ENCODE measurements at regions not wholly inside any gene's neighbourhood (a gene's known extent, or its start where the extent isn't known, plus 50 kb on each side); places are given as distances from the start of the nearest gene placed in this dataset.

DNA sequence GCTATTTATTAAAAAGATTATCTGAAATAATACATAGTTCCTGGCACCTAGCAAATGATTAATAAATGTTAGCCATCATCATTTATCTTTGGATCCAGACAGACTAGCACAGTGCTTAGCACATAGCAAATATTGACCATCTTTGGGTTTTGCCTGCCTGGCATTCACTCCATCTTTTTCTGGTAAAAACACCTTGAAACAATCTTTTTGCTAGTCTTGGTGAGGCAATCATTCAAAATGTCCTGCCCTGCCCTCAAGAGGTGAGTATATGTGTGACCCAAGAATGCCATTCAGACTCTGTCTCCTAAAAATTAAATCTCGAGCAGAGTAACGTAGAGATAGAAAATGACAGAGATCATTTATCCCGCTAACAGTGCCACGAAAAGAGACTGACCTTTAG is 78.3 kb upstream of the ZNF280D start:
- no peaks in the 10 kb centered on the region for H3K36me3 ChIP-seq (ENCODE audit: control insufficient read depth, insufficient read depth, low read length)
- TF ChIP-seq, protein P1, sequence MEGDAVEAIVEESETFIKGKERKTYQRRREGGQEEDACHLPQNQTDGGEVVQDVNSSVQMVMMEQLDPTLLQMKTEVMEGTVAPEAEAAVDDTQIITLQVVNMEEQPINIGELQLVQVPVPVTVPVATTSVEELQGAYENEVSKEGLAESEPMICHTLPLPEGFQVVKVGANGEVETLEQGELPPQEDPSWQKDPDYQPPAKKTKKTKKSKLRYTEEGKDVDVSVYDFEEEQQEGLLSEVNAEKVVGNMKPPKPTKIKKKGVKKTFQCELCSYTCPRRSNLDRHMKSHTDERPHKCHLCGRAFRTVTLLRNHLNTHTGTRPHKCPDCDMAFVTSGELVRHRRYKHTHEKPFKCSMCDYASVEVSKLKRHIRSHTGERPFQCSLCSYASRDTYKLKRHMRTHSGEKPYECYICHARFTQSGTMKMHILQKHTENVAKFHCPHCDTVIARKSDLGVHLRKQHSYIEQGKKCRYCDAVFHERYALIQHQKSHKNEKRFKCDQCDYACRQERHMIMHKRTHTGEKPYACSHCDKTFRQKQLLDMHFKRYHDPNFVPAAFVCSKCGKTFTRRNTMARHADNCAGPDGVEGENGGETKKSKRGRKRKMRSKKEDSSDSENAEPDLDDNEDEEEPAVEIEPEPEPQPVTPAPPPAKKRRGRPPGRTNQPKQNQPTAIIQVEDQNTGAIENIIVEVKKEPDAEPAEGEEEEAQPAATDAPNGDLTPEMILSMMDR (IDR thresholded peaks at IDR 0.05; ENCODE audit: insufficient read depth, low read length, poor library complexity, severe bottlenecking), result no peak
- DNase-seq (ENCODE audit: extremely low read depth, insufficient read length), result no peak
- no peaks in the 10 kb centered on the region for H3K27me3 ChIP-seq (replicated peaks; ENCODE audit: control insufficient read depth, insufficient read depth, low read length)
- H3K4me3 ChIP-seq (replicated peaks; ENCODE audit: low read depth, low read length), result no peak overlapping the region

DNA sequence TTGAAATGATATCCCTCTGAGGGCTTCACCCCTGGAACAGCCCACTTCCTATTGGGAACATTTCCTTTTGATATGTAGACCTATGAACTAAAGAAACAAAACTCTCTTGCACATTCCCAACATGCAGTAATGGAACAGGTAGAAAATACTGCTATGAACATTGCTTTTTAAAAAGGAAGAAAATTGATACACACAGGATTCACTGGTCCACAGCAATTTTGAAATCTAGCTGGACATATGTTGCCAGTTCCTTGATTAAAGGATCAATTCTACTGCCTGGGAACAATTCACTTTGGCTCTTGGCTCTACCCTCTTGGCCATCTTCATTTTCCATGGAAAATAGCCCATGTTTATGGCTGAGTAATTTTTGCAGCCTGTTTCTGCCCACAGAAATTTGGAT is 74.9 kb upstream of the ZNF280D start:
- TF ChIP-seq, protein P1 (IDR thresholded peaks at IDR 0.05; ENCODE audit: insufficient read depth, low read length, poor library complexity, severe bottlenecking), result no peak
- DNase-seq (ENCODE audit: extremely low read depth, insufficient read length), result no peak
- Histone ChIP-seq H3K36me3 (ENCODE audit: control insufficient read depth, insufficient read depth, low read length) (no peaks in the 10 kb centered on the region), H3K27me3 (replicated peaks; ENCODE audit: control insufficient read depth, insufficient read depth, low read length) (no peaks in the 10 kb centered on the region), H3K4me3 (replicated peaks; ENCODE audit: low read depth, low read length) (no peak overlapping the region)

DNA sequence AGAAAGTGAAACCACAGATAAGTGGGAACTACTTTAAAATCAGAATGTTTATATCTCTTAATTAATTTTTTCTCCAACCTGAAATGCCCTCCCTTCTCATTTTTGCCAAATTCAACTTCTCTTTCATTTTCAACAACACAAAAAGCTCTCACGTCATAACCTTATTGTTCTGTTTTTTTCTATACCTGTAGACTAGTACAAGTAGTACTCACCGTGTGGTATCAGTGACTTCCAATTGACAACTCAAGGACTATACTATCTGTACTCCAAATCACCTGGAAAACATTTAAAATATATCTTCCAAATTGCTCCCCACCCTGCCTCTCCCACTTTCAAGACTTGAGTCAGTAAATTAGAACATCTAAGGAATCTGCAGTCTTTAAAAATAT is 72.8 kb upstream of the ZNF280D start:
- peak; percentile 9 for DNase-seq (ENCODE audit: extremely low read depth, insufficient read length)
- Histone ChIP-seq H3K4me3 (replicated peaks; ENCODE audit: low read depth, low read length) (no peak overlapping the region), H3K36me3 (ENCODE audit: control insufficient read depth, insufficient read depth, low read length) (no peaks in the 10 kb centered on the region), H3K27me3 (replicated peaks; ENCODE audit: control insufficient read depth, insufficient read depth, low read length) (no peaks in the 10 kb centered on the region)
- TF ChIP-seq, protein P1 (IDR thresholded peaks at IDR 0.05; ENCODE audit: insufficient read depth, low read length, poor library complexity, severe bottlenecking), result no peak

DNA sequence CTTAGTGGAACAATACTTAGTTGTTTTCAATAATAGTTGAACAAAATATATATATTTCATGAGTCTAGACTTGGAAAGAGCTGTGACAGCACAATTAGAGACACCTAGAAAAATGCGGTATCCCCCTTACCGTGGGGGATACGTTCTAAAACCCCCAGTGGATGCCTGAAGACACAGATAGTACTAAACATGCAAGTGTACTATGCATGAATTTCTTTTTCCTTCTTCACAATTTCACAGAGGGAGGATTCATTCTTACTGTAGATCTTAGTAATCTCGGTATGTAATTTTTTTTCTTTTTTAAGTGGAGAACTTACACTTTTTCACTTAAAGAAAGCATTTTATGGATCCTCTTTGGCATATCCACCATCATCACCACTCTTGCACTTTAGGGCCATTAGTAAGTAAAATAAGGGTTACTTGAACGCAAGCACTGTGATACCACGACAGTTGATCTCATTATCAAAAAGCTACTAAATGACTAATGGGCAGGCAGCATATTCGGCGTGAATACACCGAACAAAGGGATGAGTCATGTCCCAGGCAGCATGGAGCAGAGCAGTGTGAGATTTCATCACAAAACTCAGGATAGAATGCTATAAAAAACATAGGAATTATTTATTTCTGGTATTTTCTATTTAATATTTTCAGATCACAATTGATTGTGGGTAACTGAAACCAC is 72.3 kb upstream of the ZNF280D start:
- Histone ChIP-seq H3K36me3 (ENCODE audit: control insufficient read depth, insufficient read depth, low read length) (no peaks in the 10 kb centered on the region), H3K4me3 (replicated peaks; ENCODE audit: low read depth, low read length) (peak overlapping the region; percentile 4; the same call in 1 of the 2 replicates), H3K27me3 (replicated peaks; ENCODE audit: control insufficient read depth, insufficient read depth, low read length) (no peaks in the 10 kb centered on the region)
- DNase-seq (ENCODE audit: extremely low read depth, insufficient read length), result peak; percentile 26
- TF ChIP-seq, protein P1 (IDR thresholded peaks at IDR 0.05; ENCODE audit: insufficient read depth, low read length, poor library complexity, severe bottlenecking), result no peak

DNA sequence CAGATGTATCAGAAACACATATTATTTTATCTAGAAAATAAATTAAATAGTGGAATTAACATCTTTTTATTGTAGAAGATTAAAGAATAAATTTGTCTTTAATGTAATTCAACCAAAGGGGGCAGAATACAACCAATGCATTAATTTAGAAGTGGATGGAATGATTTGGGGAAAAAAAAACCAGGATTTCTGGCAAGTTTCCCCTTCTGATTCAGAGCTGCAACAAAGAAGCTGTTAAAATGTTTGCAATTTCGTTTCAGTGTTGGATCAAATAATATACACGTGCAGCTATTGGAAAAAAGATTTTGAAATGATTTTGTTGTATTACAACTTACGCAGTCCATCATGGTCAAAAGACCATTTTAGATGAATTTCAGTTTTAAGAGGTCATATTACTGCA is 71.6 kb upstream of the ZNF280D start:
- Histone ChIP-seq H3K27me3 (replicated peaks; ENCODE audit: control insufficient read depth, insufficient read depth, low read length) (no peaks in the 10 kb centered on the region), H3K4me3 (replicated peaks; ENCODE audit: low read depth, low read length) (no peak overlapping the region), H3K36me3 (ENCODE audit: control insufficient read depth, insufficient read depth, low read length) (no peaks in the 10 kb centered on the region)
- TF ChIP-seq, protein P1 (IDR thresholded peaks at IDR 0.05; ENCODE audit: insufficient read depth, low read length, poor library complexity, severe bottlenecking), result no peak
- no peak for DNase-seq (ENCODE audit: extremely low read depth, insufficient read length)

DNA sequence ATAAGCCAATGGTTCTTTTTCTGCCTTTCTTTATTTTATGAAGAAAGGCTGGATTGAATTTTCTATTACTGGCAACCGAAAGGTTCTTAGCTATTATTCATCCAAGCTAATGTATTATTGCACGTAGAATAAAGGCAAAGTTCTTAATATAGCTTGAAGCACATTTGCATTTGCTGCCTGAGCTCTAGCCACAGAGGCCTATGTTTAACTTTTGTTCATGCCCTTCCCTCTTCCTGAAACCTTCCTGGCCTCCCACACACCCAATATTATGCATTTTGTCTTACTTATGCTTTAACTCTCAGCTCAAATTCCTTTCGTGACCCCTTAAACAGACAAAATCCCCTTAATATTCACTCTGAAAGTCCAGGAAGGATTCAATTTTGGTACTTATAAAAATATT is 71.0 kb upstream of the ZNF280D start:
- no peak overlapping the region for H3K4me3 ChIP-seq (replicated peaks; ENCODE audit: low read depth, low read length)

More for the DNA sequence above, 71.0 kb upstream of the ZNF280D start:
- DNase-seq (ENCODE audit: extremely low read depth, insufficient read length), result no peak
- Histone ChIP-seq H3K27me3 (replicated peaks; ENCODE audit: control insufficient read depth, insufficient read depth, low read length) (no peaks in the 10 kb centered on the region), H3K36me3 (ENCODE audit: control insufficient read depth, insufficient read depth, low read length) (no peaks in the 10 kb centered on the region)
- TF ChIP-seq, protein P1 (IDR thresholded peaks at IDR 0.05; ENCODE audit: insufficient read depth, low read length, poor library complexity, severe bottlenecking), result no peak

All from GM06990 (cell line).